H9 (cell line): ENCODE measurements at regions not wholly inside any gene's neighbourhood (a gene's known extent, or its start where the extent isn't known, plus 50 kb on each side); places are given as distances from the start of the nearest gene placed in this dataset.

Source experiments
- DNase-seq: peaks from one replicate; pipeline ENCODE4 v3.0.0-alpha.2; 2017
- H2AFZ ChIP-seq: one replicate; pipeline ENCODE4 v1.6.1; 2013; ENCODE audit warnings: mild to moderate bottlenecking, low read length, control low read depth, moderate library complexity
- H2AK5ac ChIP-seq: 2 replicates; pipeline ENCODE4 v1.6.1; 2013; ENCODE audit warnings: low read length, control low read depth, mixed read lengths; ENCODE audit not compliant: insufficient read length
- H2BK120ac ChIP-seq: one replicate; pipeline ENCODE4 v1.6.1; 2013; ENCODE audit warnings: low read depth, mild to moderate bottlenecking, low read length, control low read depth, inconsistent platforms; ENCODE audit not compliant: poor library complexity, severe bottlenecking
- H2BK12ac ChIP-seq: 2 replicates; pipeline ENCODE4 v1.6.1; 2013; ENCODE audit warnings: low read length, control low read depth, mixed read lengths, low read depth; ENCODE audit not compliant: insufficient read length
- H2BK15ac ChIP-seq: 2 replicates; pipeline ENCODE4 v1.6.1; 2013; ENCODE audit warnings: low read depth, low read length, control low read depth
- H2BK20ac ChIP-seq: one replicate; pipeline ENCODE4 v1.6.1; 2013; ENCODE audit warnings: low read depth, mild to moderate bottlenecking, low read length, control low read depth, inconsistent platforms; ENCODE audit not compliant: poor library complexity, severe bottlenecking
- H2BK5ac ChIP-seq: 2 replicates; pipeline ENCODE4 v1.6.1; 2013; ENCODE audit warnings: low read length, control low read depth, mixed read lengths; ENCODE audit not compliant: insufficient read length
- H3K14ac ChIP-seq: 2 replicates; pipeline ENCODE4 v1.6.1; 2013; ENCODE audit warnings: low read length, control low read depth; ENCODE audit not compliant: insufficient read depth
- H3K18ac ChIP-seq: 2 replicates; pipeline ENCODE4 v1.6.1; 2013; ENCODE audit warnings: low read depth, mild to moderate bottlenecking, mixed read lengths, low read length, control low read depth; ENCODE audit not compliant: insufficient read length
- H3K23ac ChIP-seq: 2 replicates; pipeline ENCODE4 v1.6.1; 2013; ENCODE audit warnings: low read length, control low read depth, mixed read lengths, low read depth; ENCODE audit not compliant: insufficient read length
- H3K23me2 ChIP-seq: 2 replicates; pipeline ENCODE4 v1.6.1; 2013; ENCODE audit warnings: low read depth, mild to moderate bottlenecking, mixed read lengths, low read length, control low read depth; ENCODE audit not compliant: insufficient read length, poor library complexity, severe bottlenecking
- H3K27ac ChIP-seq: 2 replicates; pipeline ENCODE4 v1.5.1; 2013; ENCODE audit warnings: low read length, control low read depth, mixed read lengths, low read depth; ENCODE audit not compliant: insufficient read length
- H3K27me3 ChIP-seq: 2 replicates; pipeline ENCODE4 v1.6.1; 2013; ENCODE audit warnings: low read length, control low read depth, inconsistent platforms; ENCODE audit not compliant: insufficient read depth
- H3K4ac ChIP-seq: 2 replicates; pipeline ENCODE4 v1.6.1; 2013; ENCODE audit warnings: low read depth, mild to moderate bottlenecking, control low read depth, inconsistent platforms, low read length, moderate library complexity
- H3K4me1 ChIP-seq: 2 replicates; pipeline ENCODE4 v1.6.1; 2013; ENCODE audit warnings: low read length, control low read depth, inconsistent platforms; ENCODE audit not compliant: insufficient read depth
- H3K4me2 ChIP-seq: 2 replicates; pipeline ENCODE4 v1.6.1; 2013; ENCODE audit warnings: low read length, control low read depth, mixed read lengths; ENCODE audit not compliant: insufficient read length, insufficient read depth
- H3K56ac ChIP-seq: 2 replicates; pipeline ENCODE4 v1.6.1; 2013; ENCODE audit warnings: low read depth, mild to moderate bottlenecking, mixed read lengths, low read length, control low read depth; ENCODE audit not compliant: insufficient read length
- H3K79me1 ChIP-seq: 2 replicates; pipeline ENCODE4 v1.6.1; 2013; ENCODE audit warnings: low read depth, mild to moderate bottlenecking, moderate library complexity, low read length, control low read depth, inconsistent platforms; ENCODE audit not compliant: insufficient read depth, poor library complexity, severe bottlenecking
- H3K79me2 ChIP-seq: 2 replicates; pipeline ENCODE4 v1.6.1; 2013; ENCODE audit warnings: low read length, control low read depth, inconsistent platforms; ENCODE audit not compliant: insufficient read depth
- H3K9ac ChIP-seq: 2 replicates; pipeline ENCODE4 v1.6.1; 2013; ENCODE audit warnings: low read length, control low read depth, mixed read lengths; ENCODE audit not compliant: insufficient read length; ENCODE audit errors: extremely low read depth
- H3K9me3 ChIP-seq: one replicate; pipeline ENCODE4 v1.6.1; 2013; ENCODE audit warnings: low read depth, low read length, inconsistent platforms; ENCODE audit not compliant: control insufficient read depth
- H3T11ph ChIP-seq: one replicate; pipeline ENCODE4 v1.6.1; 2013; ENCODE audit warnings: mild to moderate bottlenecking, low read length, control low read depth, inconsistent platforms
- H4K20me1 ChIP-seq: one replicate; pipeline ENCODE4 v1.6.1; 2013; ENCODE audit not compliant: control insufficient read depth, insufficient read length, insufficient read depth
- H4K5ac ChIP-seq: 2 replicates; pipeline ENCODE4 v1.6.1; 2013; ENCODE audit warnings: low read depth, mild to moderate bottlenecking, mixed read lengths, low read length, control low read depth; ENCODE audit not compliant: insufficient read length
- H4K8ac ChIP-seq: replicated peaks from 2 replicates; pipeline ENCODE4 v1.6.1; 2013; ENCODE audit warnings: low read length, control low read depth, mixed read lengths, low read depth; ENCODE audit not compliant: insufficient read length
- H4K91ac ChIP-seq: 2 replicates; pipeline ENCODE4 v1.6.1; 2013; ENCODE audit warnings: low read depth, mild to moderate bottlenecking, moderate library complexity, mixed read lengths, low read length, control low read depth; ENCODE audit not compliant: insufficient read length
- H3K27ac Mint-ChIP-seq, 3 experiments: 2 replicates in 2 of 3; 3 replicates in 1 of 3; pipeline ENCODE4 v1.8.0; 2020 to 2021; ENCODE audit warnings: mixed read lengths in 3 of 3, mild to moderate bottlenecking in 1 of 3, moderate library complexity in 1 of 3
- H3K27me3 Mint-ChIP-seq: 2 replicates; pipeline ENCODE4 v1.8.0; 2021; ENCODE audit warnings: low read depth, mild to moderate bottlenecking, moderate library complexity, mixed read lengths
- H3K36me3 Mint-ChIP-seq, 3 experiments: 2 replicates in 2 of 3; 3 replicates in 1 of 3; pipeline ENCODE4 v1.8.0; 2020 to 2021; ENCODE audit warnings: low read depth in 3 of 3, mixed read lengths in 3 of 3; ENCODE audit not compliant: insufficient read depth in 1 of 3
- H3K4me1 Mint-ChIP-seq, 2 experiments: 2 replicates each; pipeline ENCODE4 v1.8.0; 2020; ENCODE audit warnings: mixed read lengths in 2 of 2
- H3K4me3 Mint-ChIP-seq, 2 experiments: 2 replicates in 1 of 2; 3 replicates in 1 of 2; pipeline ENCODE4 v1.8.0; 2020 to 2021; ENCODE audit warnings: mild to moderate bottlenecking in 2 of 2, mixed read lengths in 2 of 2, moderate library complexity in 1 of 2
- H3K9me3 Mint-ChIP-seq, 2 experiments: 2 replicates in 1 of 2; 3 replicates in 1 of 2; pipeline ENCODE4 v1.8.0; 2020; ENCODE audit warnings: mild to moderate bottlenecking in 2 of 2, mixed read lengths in 2 of 2, moderate library complexity in 1 of 2
- WGBS: extraction: QIAGEN DNeasy Blood & Tissue Kit; methylation state at CpG from one replicate; pipeline ENCODE4 v1.1.7; 2013; ENCODE audit warnings: missing lambda C conversion rate, low lambda C conversion rate, mixed read lengths; ENCODE audit not compliant: insufficient read length; ENCODE audit errors: extremely low coverage; 5-methylcytosine and 5-hydroxymethylcytosine counted together
- TF ChIP-seq, protein P1 (sequence below): fragments of 200-600 bp; sonication (generic); conservative IDR thresholded peaks from 3 replicates; pipeline ENCODE4 v1.8.0; 2021; ENCODE audit warnings: antibody characterized with exemption, mild to moderate bottlenecking

DNA sequence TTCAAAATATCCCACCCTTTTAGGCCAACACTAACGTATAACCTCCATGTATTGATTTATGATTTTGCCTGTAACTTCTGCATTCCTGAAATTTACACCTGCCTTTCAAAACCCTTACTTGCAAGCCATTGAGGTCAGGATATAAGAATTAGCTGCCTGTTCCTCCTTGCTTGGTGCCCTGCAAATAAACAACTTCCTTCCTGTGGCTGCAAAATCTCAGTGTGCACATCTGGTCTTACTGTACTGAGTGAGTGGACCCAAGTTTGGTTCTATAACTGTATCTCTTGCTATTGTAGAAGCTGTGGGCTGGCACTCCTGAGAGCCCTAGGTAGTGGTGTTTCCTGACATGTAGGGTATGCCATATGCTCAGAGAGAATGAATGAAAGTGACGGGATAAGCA, 191.1 kb upstream of the RASGRP1 start:
- H2BK5ac ChIP-seq = no peak overlapping the region
- H3K18ac ChIP-seq = no peak overlapping the region
- H3K9ac ChIP-seq = no peak overlapping the region
- no peak overlapping the region for H4K8ac ChIP-seq
- H3K23ac ChIP-seq = no peak overlapping the region
- no peak overlapping the region for H4K5ac ChIP-seq
- H2BK120ac ChIP-seq = no peak overlapping the region
- H3K4me1 ChIP-seq = no peaks in the 10 kb centered on the region; the same call in 1 of the 2 replicates
- H3K4me2 ChIP-seq = no peak overlapping the region
- no peaks in the 10 kb centered on the region for H3K36me3 Mint-ChIP-seq
- no peak overlapping the region for H2BK20ac ChIP-seq
- H3K27ac Mint-ChIP-seq = no peak overlapping the region
- H3K9me3 Mint-ChIP-seq = no peaks in the 10 kb centered on the region
- WGBS = no CpG with 5 or more reads among the region's 2 CpGs
- H3K9me3 ChIP-seq = no peaks in the 10 kb centered on the region
- no peak overlapping the region for H4K91ac ChIP-seq
- DNase-seq = no peak
- no peak overlapping the region for H2AK5ac ChIP-seq
- H3K4me1 Mint-ChIP-seq = 0 out of 4 replicates have a peak, but pooled peaks cover 0 to 3% of the 10 kb centered on the region in 2 experiments
- H3K79me2 ChIP-seq = no peaks in the 10 kb centered on the region
- H3T11ph ChIP-seq = no peak overlapping the region
- no peak overlapping the region for H2AFZ ChIP-seq
- H3K27ac ChIP-seq = no peak overlapping the region
- no peak overlapping the region for H2BK12ac ChIP-seq
- H3K4me3 Mint-ChIP-seq = no peak overlapping the region
- H4K20me1 ChIP-seq = no peaks in the 10 kb centered on the region
- no peak overlapping the region for H3K56ac ChIP-seq
- no peaks in the 10 kb centered on the region for H3K27me3 ChIP-seq
- H3K27me3 Mint-ChIP-seq = no peaks in the 10 kb centered on the region; the same call in 1 of the 2 replicates
- no peak overlapping the region for H3K14ac ChIP-seq
- no peak overlapping the region for H3K4ac ChIP-seq
- TF ChIP-seq, protein P1, sequence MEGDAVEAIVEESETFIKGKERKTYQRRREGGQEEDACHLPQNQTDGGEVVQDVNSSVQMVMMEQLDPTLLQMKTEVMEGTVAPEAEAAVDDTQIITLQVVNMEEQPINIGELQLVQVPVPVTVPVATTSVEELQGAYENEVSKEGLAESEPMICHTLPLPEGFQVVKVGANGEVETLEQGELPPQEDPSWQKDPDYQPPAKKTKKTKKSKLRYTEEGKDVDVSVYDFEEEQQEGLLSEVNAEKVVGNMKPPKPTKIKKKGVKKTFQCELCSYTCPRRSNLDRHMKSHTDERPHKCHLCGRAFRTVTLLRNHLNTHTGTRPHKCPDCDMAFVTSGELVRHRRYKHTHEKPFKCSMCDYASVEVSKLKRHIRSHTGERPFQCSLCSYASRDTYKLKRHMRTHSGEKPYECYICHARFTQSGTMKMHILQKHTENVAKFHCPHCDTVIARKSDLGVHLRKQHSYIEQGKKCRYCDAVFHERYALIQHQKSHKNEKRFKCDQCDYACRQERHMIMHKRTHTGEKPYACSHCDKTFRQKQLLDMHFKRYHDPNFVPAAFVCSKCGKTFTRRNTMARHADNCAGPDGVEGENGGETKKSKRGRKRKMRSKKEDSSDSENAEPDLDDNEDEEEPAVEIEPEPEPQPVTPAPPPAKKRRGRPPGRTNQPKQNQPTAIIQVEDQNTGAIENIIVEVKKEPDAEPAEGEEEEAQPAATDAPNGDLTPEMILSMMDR = no peak
- no peak overlapping the region for H2BK15ac ChIP-seq
- no peaks in the 10 kb centered on the region for H3K79me1 ChIP-seq
- no peaks in the 10 kb centered on the region for H3K23me2 ChIP-seq
